ENCODE measurements at regions not wholly inside any gene's neighbourhood (a gene's known extent, or its start where the extent isn't known, plus 50 kb on each side); places are given as distances from the start of the nearest gene placed in this dataset.

- TF ChIP-seq, protein P1, sequence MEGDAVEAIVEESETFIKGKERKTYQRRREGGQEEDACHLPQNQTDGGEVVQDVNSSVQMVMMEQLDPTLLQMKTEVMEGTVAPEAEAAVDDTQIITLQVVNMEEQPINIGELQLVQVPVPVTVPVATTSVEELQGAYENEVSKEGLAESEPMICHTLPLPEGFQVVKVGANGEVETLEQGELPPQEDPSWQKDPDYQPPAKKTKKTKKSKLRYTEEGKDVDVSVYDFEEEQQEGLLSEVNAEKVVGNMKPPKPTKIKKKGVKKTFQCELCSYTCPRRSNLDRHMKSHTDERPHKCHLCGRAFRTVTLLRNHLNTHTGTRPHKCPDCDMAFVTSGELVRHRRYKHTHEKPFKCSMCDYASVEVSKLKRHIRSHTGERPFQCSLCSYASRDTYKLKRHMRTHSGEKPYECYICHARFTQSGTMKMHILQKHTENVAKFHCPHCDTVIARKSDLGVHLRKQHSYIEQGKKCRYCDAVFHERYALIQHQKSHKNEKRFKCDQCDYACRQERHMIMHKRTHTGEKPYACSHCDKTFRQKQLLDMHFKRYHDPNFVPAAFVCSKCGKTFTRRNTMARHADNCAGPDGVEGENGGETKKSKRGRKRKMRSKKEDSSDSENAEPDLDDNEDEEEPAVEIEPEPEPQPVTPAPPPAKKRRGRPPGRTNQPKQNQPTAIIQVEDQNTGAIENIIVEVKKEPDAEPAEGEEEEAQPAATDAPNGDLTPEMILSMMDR (IDR thresholded peaks at IDR 0.05) = no peak
- no peak for TF ChIP-seq POLR2A (IDR thresholded peaks at IDR 0.05)
Measured at GRCh38 chr12:46944088-46944487, 118.3 kb upstream of the SLC38A4 start.

Measured in transverse colon (tissue), 3 donors.